Right atrium auricular region (tissue), 2 donors: ENCODE measurements at regions not wholly inside any gene's neighbourhood (a gene's known extent, or its start where the extent isn't known, plus 50 kb on each side); places are given as distances from the start of the nearest gene placed in this dataset.

Source experiments
- DNase-seq: peaks from one replicate; pipeline ENCODE4 v3.0.0-alpha.2; 2019; ENCODE audit warnings: low spot score
- H3K27ac ChIP-seq, 2 donors: fragments of 200-600 bp; sonication (generic); 1 replicate in 1 of 2; 2 replicates in 1 of 2; pipeline ENCODE4 v1.5.1; 2016 to 2019
- H3K27me3 ChIP-seq, 2 donors: fragments of 200-600 bp; sonication (generic); one replicate each; pipeline versions ENCODE4 v1.5.1 to v1.6.0; 2017 to 2019
- H3K36me3 ChIP-seq: fragments of 200-600 bp; sonication (generic); one replicate; pipeline ENCODE4 v1.5.1; 2016
- H3K4me1 ChIP-seq, 2 donors: fragments of 200-600 bp; sonication (generic); one replicate each; pipeline versions ENCODE4 v1.5.1 to v1.6.0; 2017 to 2019
- H3K4me3 ChIP-seq, 2 donors: fragments of 200-600 bp; sonication (generic); 1 replicate in 1 of 2; 2 replicates in 1 of 2; pipeline ENCODE4 v1.5.1; 2017 to 2019; ENCODE audit warnings: mild to moderate bottlenecking in 1 of 2, moderate library complexity in 1 of 2
- H3K9me3 ChIP-seq, 2 donors: fragments of 200-600 bp; sonication (generic); one replicate each; pipeline ENCODE4 v1.5.1; 2019
- TF ChIP-seq, protein P1 (sequence below), 2 donors: fragments of 200-600 bp; sonication (generic); IDR thresholded peaks; one replicate each; pipeline ENCODE4 v1.5.1; 2019; ENCODE audit warnings: antibody characterized with exemption in 2 of 2

DNA sequence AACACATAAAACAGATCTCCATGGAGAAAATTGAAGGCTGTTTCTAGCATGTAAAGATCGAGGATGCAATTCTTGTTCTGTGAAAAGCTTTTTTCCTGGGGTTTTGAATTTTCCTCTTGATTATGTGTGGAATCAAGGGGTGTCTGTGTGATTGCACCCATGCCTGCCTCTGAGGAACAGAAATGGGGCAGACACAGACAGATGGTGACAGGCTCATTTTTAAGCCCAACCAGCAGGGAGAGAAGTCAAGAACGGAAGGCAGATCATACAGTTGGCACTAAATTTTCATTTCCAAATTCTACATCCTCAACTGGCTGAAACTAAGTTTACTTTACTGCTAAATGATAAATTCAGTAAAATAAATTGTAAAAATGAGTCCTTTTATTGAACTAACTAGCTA lies 1037.7 kb upstream of the KLHL29 start:
- no peak for DNase-seq
- TF ChIP-seq, protein P1, sequence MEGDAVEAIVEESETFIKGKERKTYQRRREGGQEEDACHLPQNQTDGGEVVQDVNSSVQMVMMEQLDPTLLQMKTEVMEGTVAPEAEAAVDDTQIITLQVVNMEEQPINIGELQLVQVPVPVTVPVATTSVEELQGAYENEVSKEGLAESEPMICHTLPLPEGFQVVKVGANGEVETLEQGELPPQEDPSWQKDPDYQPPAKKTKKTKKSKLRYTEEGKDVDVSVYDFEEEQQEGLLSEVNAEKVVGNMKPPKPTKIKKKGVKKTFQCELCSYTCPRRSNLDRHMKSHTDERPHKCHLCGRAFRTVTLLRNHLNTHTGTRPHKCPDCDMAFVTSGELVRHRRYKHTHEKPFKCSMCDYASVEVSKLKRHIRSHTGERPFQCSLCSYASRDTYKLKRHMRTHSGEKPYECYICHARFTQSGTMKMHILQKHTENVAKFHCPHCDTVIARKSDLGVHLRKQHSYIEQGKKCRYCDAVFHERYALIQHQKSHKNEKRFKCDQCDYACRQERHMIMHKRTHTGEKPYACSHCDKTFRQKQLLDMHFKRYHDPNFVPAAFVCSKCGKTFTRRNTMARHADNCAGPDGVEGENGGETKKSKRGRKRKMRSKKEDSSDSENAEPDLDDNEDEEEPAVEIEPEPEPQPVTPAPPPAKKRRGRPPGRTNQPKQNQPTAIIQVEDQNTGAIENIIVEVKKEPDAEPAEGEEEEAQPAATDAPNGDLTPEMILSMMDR (IDR thresholded peaks at IDR 0.05) = no peak
- no peaks in the 10 kb centered on the region for H3K9me3 ChIP-seq
- no peak overlapping the region for H3K4me3 ChIP-seq
- no peaks in the 10 kb centered on the region for H3K36me3 ChIP-seq
- no peaks in the 10 kb centered on the region for H3K4me1 ChIP-seq
- no peak overlapping the region for H3K27ac ChIP-seq
- no peaks in the 10 kb centered on the region for H3K27me3 ChIP-seq

DNA sequence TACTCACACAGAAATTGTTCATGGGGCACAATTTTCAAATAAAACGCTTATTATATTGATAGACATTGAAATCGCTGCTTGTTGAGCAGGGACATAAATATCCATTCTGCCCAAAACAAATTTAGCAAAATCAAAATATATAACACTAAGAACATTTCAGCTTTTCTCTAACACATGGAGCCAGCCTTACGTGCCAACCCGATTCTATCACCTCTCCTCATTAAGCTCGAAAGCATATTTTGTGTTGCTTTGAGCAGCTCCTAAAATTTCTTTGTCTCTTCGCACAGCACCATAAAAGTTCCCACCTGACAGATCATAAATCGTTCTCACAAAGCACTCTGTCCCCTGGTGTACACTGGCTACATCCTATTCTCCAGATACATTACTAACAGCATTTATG lies 1034.4 kb upstream of the KLHL29 start:
- H3K9me3 ChIP-seq = no peaks in the 10 kb centered on the region
- no peak overlapping the region for H3K27ac ChIP-seq
- H3K4me3 ChIP-seq = no peak overlapping the region
- TF ChIP-seq, protein P1 (IDR thresholded peaks at IDR 0.05) = no peak
- H3K36me3 ChIP-seq = no peaks in the 10 kb centered on the region
- no peaks in the 10 kb centered on the region for H3K27me3 ChIP-seq
- no peaks in the 10 kb centered on the region for H3K4me1 ChIP-seq
- DNase-seq = no peak

DNA sequence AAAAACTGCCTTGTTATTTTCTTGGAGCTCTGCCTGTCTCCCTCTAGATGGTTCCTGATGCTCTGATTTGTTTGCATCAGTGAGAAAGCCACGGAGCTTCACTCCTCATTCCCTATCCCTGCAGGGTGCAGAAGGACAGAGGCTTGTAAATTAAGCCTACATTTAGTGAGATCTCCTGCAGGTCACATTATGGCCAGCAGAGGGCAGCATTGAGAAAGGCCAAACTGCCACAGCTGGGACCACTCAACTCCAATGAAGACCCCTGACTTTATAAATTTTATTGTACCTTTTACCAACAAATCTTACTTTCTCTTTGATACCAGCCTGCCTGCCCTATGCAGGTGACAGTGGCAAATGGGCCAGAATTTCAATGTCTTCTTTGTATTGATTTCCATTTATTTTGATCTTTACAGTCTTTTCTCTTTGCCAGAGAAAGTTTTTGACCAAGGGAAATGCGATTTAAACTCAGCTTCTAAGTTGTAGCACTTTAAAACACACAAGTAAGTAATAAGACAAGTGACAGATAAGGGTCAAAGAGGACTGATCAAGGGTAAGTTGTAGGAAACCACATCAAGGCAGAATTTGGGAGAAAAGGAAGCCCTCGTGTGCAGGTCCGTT lies 1029.1 kb upstream of the KLHL29 start:
- no peaks in the 10 kb centered on the region for H3K4me1 ChIP-seq
- no peak overlapping the region for H3K27ac ChIP-seq
- H3K4me3 ChIP-seq = no peak overlapping the region
- H3K36me3 ChIP-seq = no peaks in the 10 kb centered on the region
- DNase-seq = peak; percentile 70
- H3K9me3 ChIP-seq = no peaks in the 10 kb centered on the region
- TF ChIP-seq, protein P1 (IDR thresholded peaks at IDR 0.05) = peak; percentile 89 to 91
- H3K27me3 ChIP-seq = no peaks in the 10 kb centered on the region

DNA sequence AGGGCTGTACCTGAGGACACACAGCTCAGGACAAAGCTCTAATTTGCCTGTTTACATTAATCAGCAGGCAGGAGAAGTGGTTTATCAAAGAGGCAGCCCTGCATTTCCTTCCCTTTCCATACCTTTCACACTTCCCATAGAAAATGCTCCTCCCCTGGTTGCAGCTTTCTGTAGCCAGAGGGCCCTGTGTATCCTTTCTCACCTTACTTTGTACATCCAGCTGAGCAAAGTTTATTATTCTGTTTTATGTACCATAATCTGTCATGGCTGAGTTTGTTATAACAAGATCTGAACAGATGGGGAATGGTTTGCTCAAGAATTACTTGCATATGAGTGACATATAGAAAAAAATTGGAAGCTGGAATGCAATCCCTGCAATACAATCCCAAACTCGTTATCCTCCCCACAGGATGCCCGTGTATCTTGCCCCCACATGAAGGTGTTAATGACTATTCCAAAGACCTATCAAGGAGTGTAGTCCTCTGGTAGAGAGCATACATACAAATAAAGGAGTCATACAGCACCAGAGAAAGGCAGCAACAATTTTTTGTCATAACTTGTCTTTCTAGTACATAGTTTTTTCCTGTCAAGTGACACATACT lies 1025.8 kb upstream of the KLHL29 start:
- DNase-seq = no peak
- Histone ChIP-seq H3K4me3 (no peak overlapping the region), H3K4me1 (no peaks in the 10 kb centered on the region), H3K9me3 (no peaks in the 10 kb centered on the region), H3K36me3 (no peaks in the 10 kb centered on the region), H3K27ac (no peak overlapping the region), H3K27me3 (no peaks in the 10 kb centered on the region)
- TF ChIP-seq, protein P1 (IDR thresholded peaks at IDR 0.05) = no peak

DNA sequence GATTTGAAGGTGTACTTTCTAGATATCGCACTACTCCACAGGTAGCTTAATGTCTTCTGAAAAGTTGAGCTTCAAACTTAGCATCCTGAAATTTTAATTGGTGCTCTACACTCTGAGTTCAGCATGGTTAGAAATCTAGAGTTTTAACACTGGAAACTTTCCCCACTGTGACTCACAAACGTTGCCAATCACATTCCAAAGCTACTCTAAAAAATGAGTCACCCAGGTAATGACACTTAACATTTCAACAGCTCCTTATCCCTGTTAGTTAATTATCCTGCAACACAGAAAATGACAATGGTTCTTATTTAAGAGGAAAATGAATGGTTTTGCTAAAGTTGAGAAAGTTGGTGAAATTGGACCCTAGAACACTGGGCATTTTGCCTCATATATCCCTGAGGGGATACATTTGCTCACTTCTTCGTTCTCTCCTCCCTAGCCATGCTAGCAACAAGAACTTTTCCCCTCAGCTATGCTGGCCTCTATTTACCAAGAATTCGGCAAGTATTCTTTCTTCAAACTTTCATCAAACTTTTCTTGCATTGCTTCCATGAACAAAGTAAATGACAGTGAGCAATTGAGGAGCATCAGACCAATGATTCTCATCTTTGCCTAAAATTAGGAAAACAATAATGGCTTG lies 1024.1 kb upstream of the KLHL29 start:
- DNase-seq = no peak
- H3K27ac ChIP-seq = no peak overlapping the region
- H3K27me3 ChIP-seq = no peaks in the 10 kb centered on the region
- TF ChIP-seq, protein P1 (IDR thresholded peaks at IDR 0.05) = no peak
- no peaks in the 10 kb centered on the region for H3K4me1 ChIP-seq
- H3K36me3 ChIP-seq = no peaks in the 10 kb centered on the region
- H3K4me3 ChIP-seq = no peak overlapping the region
- H3K9me3 ChIP-seq = no peaks in the 10 kb centered on the region
